ENCODE measurements at regions not wholly inside any gene's neighbourhood (a gene's known extent, or its start where the extent isn't known, plus 50 kb on each side); places are given as distances from the start of the nearest gene placed in this dataset.
A peak's percentile ranks its signal among the peaks of the same experiment; 100 is the strongest.

GRCh38 chr2:239717319-239717675 is 307.8 kb downstream of the NDUFA10 start:
- TF ChIP-seq CTCF (IDR thresholded peaks at IDR 0.05), result no peak
- Histone ChIP-seq H3K36me3 (no peaks in the 10 kb centered on the region), H3K27me3 (no peaks in the 10 kb centered on the region), H3K9me3 (no peaks in the 10 kb centered on the region), H3K27ac (no peak overlapping the region), H3K4me1 (no peaks in the 10 kb centered on the region), H3K4me3 (no peak overlapping the region)
- WGBS, 2 donors, result 66 to 82% methylated on average over 3 of the region's 3 CpGs
- ATAC-seq, result no peak
- intact Hi-C loops (cut with DNase I), result no loop called here
- no peak for DNase-seq
- FAIRE-seq, result no peak

- 39 to 48% methylated on average over 16 of the region's 16 CpGs for WGBS, 2 donors
- no peak for ATAC-seq
Measured at GRCh38 chr2:239716536-239717318, 308.4 kb downstream of the NDUFA10 start.

GRCh38 chr2:239716009-239716408 is 309.1 kb downstream of the NDUFA10 start:
- FAIRE-seq (no peak), ATAC-seq (no peak), DNase-seq (no peak)
- no peak overlapping the region for H3K4me3 ChIP-seq
- intact Hi-C loops (cut with DNase I), result no loop called here
- no peak overlapping the region for H3K27ac ChIP-seq
- WGBS, 2 donors, result 83 to 84% methylated on average over 6 of the region's 6 CpGs
- no peaks in the 10 kb centered on the region for H3K9me3 ChIP-seq
- no peaks in the 10 kb centered on the region for H3K36me3 ChIP-seq
- TF ChIP-seq CTCF (IDR thresholded peaks at IDR 0.05), result no peak
- no peaks in the 10 kb centered on the region for H3K4me1 ChIP-seq
- H3K27me3 ChIP-seq, result no peaks in the 10 kb centered on the region

More at GRCh38 chr2:239716536-239717318, 308.4 kb downstream of the NDUFA10 start:
- no peaks in the 10 kb centered on the region for H3K27me3 ChIP-seq
- DNase-seq, result peak in 1 of 6 donors; percentile 37
- no peak for TF ChIP-seq CTCF (IDR thresholded peaks at IDR 0.05)
- no peaks in the 10 kb centered on the region for H3K4me1 ChIP-seq
- no peak overlapping the region for H3K4me3 ChIP-seq
- H3K9me3 ChIP-seq, result no peaks in the 10 kb centered on the region
- no peaks in the 10 kb centered on the region for H3K36me3 ChIP-seq
- H3K27ac ChIP-seq, result no peak overlapping the region
- FAIRE-seq, result no peak
- intact Hi-C loops (cut with DNase I), result no loop called here

GRCh38 chr2:239715606-239716005 is 309.5 kb downstream of the NDUFA10 start:
- H3K27ac ChIP-seq, result no peak overlapping the region
- no peaks in the 10 kb centered on the region for H3K27me3 ChIP-seq
- FAIRE-seq (no peak), DNase-seq (no peak), ATAC-seq (no peak)
- intact Hi-C loops (cut with DNase I), result no loop called here
- H3K36me3 ChIP-seq, result no peaks in the 10 kb centered on the region
- H3K9me3 ChIP-seq, result no peaks in the 10 kb centered on the region
- H3K4me1 ChIP-seq, result no peaks in the 10 kb centered on the region
- WGBS, 2 donors, result 84 to 91% methylated on average over 15 of the region's 15 CpGs
- no peak overlapping the region for H3K4me3 ChIP-seq
- TF ChIP-seq CTCF (IDR thresholded peaks at IDR 0.05), result no peak

- Histone ChIP-seq H3K27me3 (no peaks in the 10 kb centered on the region), H3K36me3 (no peaks in the 10 kb centered on the region), H3K9me3 (no peaks in the 10 kb centered on the region), H3K4me1 (no peaks in the 10 kb centered on the region), H3K27ac (no peak overlapping the region), H3K4me3 (no peak overlapping the region)
- no peak for ATAC-seq
- FAIRE-seq, result no peak
- no peak for DNase-seq
- TF ChIP-seq CTCF (IDR thresholded peaks at IDR 0.05), result no peak
- intact Hi-C loops (cut with DNase I), result no loop called here
- 79 to 89% methylated on average over 9 of the region's 9 CpGs for WGBS, 2 donors
Measured at GRCh38 chr2:239715202-239715601, 309.9 kb downstream of the NDUFA10 start.

All from pancreas (tissue), 10 donors.